Uterus (tissue), 3 donors: ENCODE measurements at regions not wholly inside any gene's neighbourhood (a gene's known extent, or its start where the extent isn't known, plus 50 kb on each side); places are given as distances from the start of the nearest gene placed in this dataset.

Experiments
- DNase-seq, 2 donors: peaks; one replicate each; pipeline ENCODE4 v3.0.0-alpha.2; 2019 to 2020
- H3K27ac ChIP-seq, 2 donors: fragments of 200-600 bp; sonication (generic); 1 replicate in 1 of 2; 2 replicates in 1 of 2; pipeline ENCODE4 v1.5.1; 2016 to 2018
- H3K27me3 ChIP-seq, 2 donors: fragments of 200-600 bp; sonication (generic); one replicate each; pipeline ENCODE4 v1.5.1; 2018 to 2019; ENCODE audit warnings: control low read depth in 1 of 2
- H3K36me3 ChIP-seq, 2 donors: fragments of 200-600 bp; sonication (generic); one replicate each; pipeline ENCODE4 v1.5.1; 2019; ENCODE audit warnings: control low read depth in 1 of 2
- H3K4me1 ChIP-seq, 2 donors: fragments of 200-600 bp; sonication (generic); one replicate each; pipeline ENCODE4 v1.5.1; 2018 to 2019; ENCODE audit warnings: control low read depth in 1 of 2
- H3K4me3 ChIP-seq, 2 donors: fragments of 200-600 bp; sonication (generic); 1 replicate in 1 of 2; 2 replicates in 1 of 2; pipeline ENCODE4 v1.5.1; 2018 to 2019; ENCODE audit warnings: mild to moderate bottlenecking in 1 of 2
- H3K9me3 ChIP-seq, 2 donors: fragments of 200-600 bp; sonication (generic); one replicate each; pipeline ENCODE4 v1.5.1; 2019; ENCODE audit warnings: control low read depth in 1 of 2
- POLR2A ChIP-seq, 2 donors: fragments of 450-650 bp; IDR thresholded peaks; one replicate each; pipeline ENCODE4 v1.6.1; 2016; ENCODE audit warnings: antibody characterized with exemption in 2 of 2, mild to moderate bottlenecking in 1 of 2, moderate library complexity in 1 of 2
- intact Hi-C: fragments of 100-400 bp; cut with DNase I; formaldehyde crosslinking; loops from one replicate; pipeline ENCODE4 v1.15.1; 2023; ENCODE audit warnings: low total_unique reads
- TF ChIP-seq, protein P1 (sequence below), 4 experiments: fragments of 200-600 bp in 2 of 4; fragments of 450-650 bp in 2 of 4; sonication (generic) in 2 of 4; IDR thresholded peaks; one replicate each; pipeline ENCODE4 v1.5.1; 2016 to 2019; ENCODE audit warnings: antibody characterized with exemption in 4 of 4, mild to moderate bottlenecking in 2 of 4, moderate library complexity in 1 of 4
- donor health status: DM: yes; HTN: yes; CAD: no.

DNA sequence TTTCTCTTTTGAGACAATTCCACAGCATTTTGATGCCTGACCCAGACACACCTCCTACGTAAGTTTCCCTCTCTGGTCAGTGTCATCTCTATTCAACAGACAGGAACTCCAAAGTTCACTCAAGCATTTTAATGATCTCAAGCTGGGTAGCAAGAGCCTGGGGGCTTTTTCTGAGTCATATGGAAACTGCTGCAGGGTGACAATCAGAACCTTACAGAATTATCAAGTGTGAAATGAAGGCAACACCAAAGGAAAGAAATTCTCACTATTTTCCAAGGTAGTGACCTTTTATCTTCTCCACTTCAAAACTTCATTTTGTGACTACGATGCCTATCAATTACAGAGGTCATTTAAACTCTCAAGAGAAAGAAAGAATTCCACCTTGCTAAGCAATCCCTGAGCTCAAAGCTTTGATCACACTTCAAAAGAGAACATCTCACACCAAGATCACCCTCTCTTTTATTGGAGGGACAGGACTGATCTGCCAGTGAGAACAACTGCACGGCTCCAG, 229.0 kb upstream of the ZC3H12C start:
- TF ChIP-seq POLR2A (IDR thresholded peaks at IDR 0.05) = no peak
- TF ChIP-seq, protein P1, sequence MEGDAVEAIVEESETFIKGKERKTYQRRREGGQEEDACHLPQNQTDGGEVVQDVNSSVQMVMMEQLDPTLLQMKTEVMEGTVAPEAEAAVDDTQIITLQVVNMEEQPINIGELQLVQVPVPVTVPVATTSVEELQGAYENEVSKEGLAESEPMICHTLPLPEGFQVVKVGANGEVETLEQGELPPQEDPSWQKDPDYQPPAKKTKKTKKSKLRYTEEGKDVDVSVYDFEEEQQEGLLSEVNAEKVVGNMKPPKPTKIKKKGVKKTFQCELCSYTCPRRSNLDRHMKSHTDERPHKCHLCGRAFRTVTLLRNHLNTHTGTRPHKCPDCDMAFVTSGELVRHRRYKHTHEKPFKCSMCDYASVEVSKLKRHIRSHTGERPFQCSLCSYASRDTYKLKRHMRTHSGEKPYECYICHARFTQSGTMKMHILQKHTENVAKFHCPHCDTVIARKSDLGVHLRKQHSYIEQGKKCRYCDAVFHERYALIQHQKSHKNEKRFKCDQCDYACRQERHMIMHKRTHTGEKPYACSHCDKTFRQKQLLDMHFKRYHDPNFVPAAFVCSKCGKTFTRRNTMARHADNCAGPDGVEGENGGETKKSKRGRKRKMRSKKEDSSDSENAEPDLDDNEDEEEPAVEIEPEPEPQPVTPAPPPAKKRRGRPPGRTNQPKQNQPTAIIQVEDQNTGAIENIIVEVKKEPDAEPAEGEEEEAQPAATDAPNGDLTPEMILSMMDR (IDR thresholded peaks at IDR 0.05) = no peak
- H3K4me3 ChIP-seq = no peak overlapping the region
- H3K27me3 ChIP-seq = no peaks in the 10 kb centered on the region
- H3K36me3 ChIP-seq = no peaks in the 10 kb centered on the region
- intact Hi-C loops = no loop called here
- no peak overlapping the region for H3K27ac ChIP-seq
- H3K4me1 ChIP-seq = no peaks in the 10 kb centered on the region
- no peak for DNase-seq
- no peaks in the 10 kb centered on the region for H3K9me3 ChIP-seq

DNA sequence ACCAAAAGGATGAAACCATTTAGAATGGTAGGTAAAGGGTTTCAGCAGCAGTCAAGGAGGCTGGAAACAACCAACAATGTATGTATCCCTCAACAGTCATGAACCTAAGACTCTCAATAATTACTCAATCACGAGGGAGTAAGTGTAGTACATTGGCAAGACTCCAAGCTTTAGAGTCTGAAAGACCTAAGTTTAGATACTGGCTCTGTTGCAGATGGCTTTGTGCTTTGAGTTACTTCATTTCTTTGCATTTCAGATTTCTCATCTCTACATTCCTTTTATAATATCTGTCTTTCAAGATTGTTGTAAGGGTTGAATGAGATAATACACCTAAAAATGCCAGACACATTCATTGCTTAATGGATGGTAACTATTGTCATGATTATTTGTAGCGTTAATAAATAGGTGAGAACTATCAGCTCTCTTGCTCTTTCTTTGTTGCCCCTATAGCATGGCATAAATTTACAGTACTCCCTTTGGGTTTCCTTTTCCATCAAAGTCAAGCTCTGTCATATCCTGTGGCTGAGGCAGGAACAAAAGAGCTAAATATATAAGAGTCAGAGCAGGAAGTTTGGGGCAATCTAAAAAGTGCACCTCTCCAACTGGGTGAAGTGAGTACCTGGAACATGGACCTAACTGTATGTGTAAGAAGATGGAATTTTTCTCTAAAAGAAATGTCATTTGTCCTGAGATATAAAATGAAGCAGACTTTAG, 228.2 kb upstream of the ZC3H12C start:
- no peak for TF ChIP-seq POLR2A (IDR thresholded peaks at IDR 0.05)
- TF ChIP-seq, protein P1 (IDR thresholded peaks at IDR 0.05) = no peak
- no peaks in the 10 kb centered on the region for H3K9me3 ChIP-seq
- intact Hi-C loops = no loop called here
- H3K4me1 ChIP-seq = no peaks in the 10 kb centered on the region
- no peaks in the 10 kb centered on the region for H3K36me3 ChIP-seq
- no peaks in the 10 kb centered on the region for H3K27me3 ChIP-seq
- H3K4me3 ChIP-seq = no peak overlapping the region
- no peak overlapping the region for H3K27ac ChIP-seq
- no peak for DNase-seq

DNA sequence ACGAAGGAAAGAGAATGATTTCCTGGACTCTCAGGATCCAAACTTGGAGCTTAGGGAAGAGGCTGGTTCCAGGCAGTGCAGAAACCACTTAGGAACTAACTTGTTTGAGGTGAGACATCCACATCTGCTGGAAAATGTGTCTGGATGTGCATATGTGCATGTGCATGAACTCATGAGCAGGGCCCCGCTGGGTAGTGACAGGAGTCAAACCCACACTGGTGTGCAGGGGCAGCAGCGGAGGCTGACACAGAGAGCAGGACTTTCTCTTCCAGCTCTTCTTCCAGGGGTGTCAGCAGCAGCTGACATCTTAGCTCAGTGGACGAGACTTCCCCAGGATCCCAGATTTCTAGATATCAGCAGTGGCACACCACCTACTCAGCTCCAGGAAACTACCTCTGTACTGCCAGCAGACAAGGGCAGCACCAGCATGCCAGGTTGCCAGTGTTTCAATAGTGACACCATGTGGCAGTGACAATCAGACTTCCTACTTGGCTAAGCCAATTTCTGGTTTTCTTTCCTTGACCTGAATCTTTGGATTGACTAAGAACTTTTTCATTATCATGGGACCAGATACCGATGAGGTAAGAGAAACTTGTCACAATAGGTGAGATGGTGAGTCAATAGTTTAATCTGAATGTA, 227.5 kb upstream of the ZC3H12C start:
- TF ChIP-seq, protein P1 (IDR thresholded peaks at IDR 0.05) = no peak
- TF ChIP-seq POLR2A (IDR thresholded peaks at IDR 0.05) = no peak
- intact Hi-C loops = no loop called here

DNA sequence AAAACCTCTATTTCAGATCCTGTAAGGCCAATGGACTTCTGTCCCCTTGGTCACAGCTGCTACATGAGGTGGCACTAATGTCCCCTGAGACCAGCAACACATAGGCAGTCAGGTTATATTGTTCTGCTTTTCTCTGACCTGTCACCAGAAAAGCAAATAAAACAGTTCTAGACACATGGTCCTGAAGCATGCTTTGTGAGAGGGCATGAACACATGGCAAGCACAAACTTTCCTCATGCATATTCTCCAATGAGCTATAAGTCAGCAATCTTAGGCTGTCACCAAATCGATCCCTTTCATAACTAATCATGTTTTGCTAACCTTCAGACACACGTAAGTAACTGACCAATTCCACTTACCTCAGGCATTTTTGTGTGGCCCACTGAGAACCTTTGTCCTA, 225.4 kb upstream of the ZC3H12C start:
- no peaks in the 10 kb centered on the region for H3K4me1 ChIP-seq
- H3K27me3 ChIP-seq = no peaks in the 10 kb centered on the region
- no peak for DNase-seq
- intact Hi-C loops = no loop called here
- no peaks in the 10 kb centered on the region for H3K36me3 ChIP-seq
- TF ChIP-seq, protein P1 (IDR thresholded peaks at IDR 0.05) = no peak
- no peak for TF ChIP-seq POLR2A (IDR thresholded peaks at IDR 0.05)
- H3K27ac ChIP-seq = no peak overlapping the region
- H3K9me3 ChIP-seq = no peaks in the 10 kb centered on the region
- H3K4me3 ChIP-seq = no peak overlapping the region

More for the DNA sequence above, 227.5 kb upstream of the ZC3H12C start:
- Histone ChIP-seq H3K4me1 (no peaks in the 10 kb centered on the region), H3K27me3 (no peaks in the 10 kb centered on the region), H3K9me3 (no peaks in the 10 kb centered on the region), H3K27ac (no peak overlapping the region), H3K4me3 (no peak overlapping the region), H3K36me3 (no peaks in the 10 kb centered on the region)
- no peak for DNase-seq

DNA sequence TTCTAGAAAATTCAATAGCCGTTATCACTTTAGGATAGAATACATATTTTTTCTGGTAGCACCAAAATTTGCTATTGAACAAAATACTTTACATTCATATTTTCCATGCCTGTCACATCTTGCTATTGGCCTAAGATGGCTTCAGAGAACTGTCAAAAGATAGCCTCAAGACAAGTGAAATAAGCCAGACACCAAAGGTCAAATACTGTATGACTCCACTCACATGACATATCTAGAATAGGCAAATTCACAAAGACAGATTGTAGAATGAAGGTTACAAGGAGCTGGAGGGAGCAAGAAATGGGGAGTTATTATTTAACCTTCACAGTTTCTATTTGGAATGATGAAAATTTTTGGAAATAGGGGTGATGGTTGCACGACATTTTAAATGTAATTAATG, 223.7 kb upstream of the ZC3H12C start:
- DNase-seq = no peak
- Histone ChIP-seq H3K4me3 (no peak overlapping the region), H3K4me1 (no peaks in the 10 kb centered on the region), H3K9me3 (no peaks in the 10 kb centered on the region), H3K36me3 (no peaks in the 10 kb centered on the region), H3K27me3 (no peaks in the 10 kb centered on the region), H3K27ac (no peak overlapping the region)
- intact Hi-C loops = no loop called here
- TF ChIP-seq, protein P1 (IDR thresholded peaks at IDR 0.05) = no peak
